ENCODE measurements at regions not wholly inside any gene's neighbourhood (a gene's known extent, or its start where the extent isn't known, plus 50 kb on each side); places are given as distances from the start of the nearest gene placed in this dataset.

DNA sequence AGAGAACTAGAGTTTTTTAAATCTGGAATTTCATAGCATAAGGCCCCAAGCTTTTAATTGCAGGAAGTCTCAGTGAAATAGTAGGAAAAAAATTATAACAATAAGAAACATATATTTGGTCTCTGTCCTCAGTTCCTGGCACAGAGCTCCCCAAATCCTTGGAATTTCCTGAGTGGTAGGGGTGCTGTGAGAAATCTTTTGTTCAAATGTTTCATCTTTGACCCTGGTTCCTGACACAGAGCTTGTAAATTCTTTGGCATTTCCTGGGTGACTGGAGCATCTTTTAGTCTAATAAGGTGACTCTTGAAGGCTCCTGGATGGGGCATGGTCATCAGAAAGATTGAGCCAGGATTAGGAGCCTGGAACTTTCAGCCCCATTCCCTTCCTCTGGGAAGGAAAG is 225.7 kb upstream of the AJAP1 start:
- TF ChIP-seq, protein P1, sequence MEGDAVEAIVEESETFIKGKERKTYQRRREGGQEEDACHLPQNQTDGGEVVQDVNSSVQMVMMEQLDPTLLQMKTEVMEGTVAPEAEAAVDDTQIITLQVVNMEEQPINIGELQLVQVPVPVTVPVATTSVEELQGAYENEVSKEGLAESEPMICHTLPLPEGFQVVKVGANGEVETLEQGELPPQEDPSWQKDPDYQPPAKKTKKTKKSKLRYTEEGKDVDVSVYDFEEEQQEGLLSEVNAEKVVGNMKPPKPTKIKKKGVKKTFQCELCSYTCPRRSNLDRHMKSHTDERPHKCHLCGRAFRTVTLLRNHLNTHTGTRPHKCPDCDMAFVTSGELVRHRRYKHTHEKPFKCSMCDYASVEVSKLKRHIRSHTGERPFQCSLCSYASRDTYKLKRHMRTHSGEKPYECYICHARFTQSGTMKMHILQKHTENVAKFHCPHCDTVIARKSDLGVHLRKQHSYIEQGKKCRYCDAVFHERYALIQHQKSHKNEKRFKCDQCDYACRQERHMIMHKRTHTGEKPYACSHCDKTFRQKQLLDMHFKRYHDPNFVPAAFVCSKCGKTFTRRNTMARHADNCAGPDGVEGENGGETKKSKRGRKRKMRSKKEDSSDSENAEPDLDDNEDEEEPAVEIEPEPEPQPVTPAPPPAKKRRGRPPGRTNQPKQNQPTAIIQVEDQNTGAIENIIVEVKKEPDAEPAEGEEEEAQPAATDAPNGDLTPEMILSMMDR (IDR thresholded peaks at IDR 0.05; ENCODE audit: insufficient read depth, low read depth, low read length) = no peak
- TF ChIP-seq EZH2 (IDR thresholded peaks at IDR 0.05; ENCODE audit: insufficient read depth, low read length) = no peak
